ENCODE measurements at regions not wholly inside any gene's neighbourhood (a gene's known extent, or its start where the extent isn't known, plus 50 kb on each side); places are given as distances from the start of the nearest gene placed in this dataset.

DNA sequence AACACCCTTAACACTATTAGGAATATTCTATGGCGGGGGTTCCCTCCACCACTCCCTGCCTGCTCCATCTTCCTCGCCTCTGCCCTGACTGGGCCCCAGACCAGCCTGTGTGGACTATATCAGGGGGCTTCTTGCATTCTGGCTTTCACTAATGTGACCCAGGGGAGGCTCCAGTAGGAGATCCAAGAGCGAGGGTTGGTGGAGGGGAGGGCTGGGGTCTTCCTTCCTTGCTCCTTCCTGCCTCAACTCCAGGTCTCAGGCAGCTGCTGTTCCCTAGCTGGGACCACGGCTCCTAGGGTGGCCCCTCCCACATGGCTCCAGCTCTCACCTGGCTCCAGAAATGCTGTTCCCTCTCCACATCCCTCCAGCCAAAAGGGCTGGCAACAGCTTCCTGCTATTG, 257.4 kb downstream of the MATN1 start:
- Mint-ChIP-seq H3K27me3 (ENCODE audit: insufficient read depth) (no peaks in the 10 kb centered on the region), H3K4me1 (no peaks in the 10 kb centered on the region), H3K9me3 (peaks cover under 1% of the 10 kb centered on the region), H3K27ac (no peak overlapping the region), H3K4me3 (no peak overlapping the region), H3K36me3 (ENCODE audit: low read depth) (no peaks in the 10 kb centered on the region)
- no peaks in the 10 kb centered on the region for H3K9me3 ChIP-seq (ENCODE audit: control insufficient read depth, low read length)
- DNase-seq, result no peak
- 82 to 100% methylated on average over 2 to 4 of the region's 4 CpGs for WGBS, 2 experiments (ENCODE audit: insufficient coverage in 1 of 2, insufficient read length in 1 of 2)
- H3K27me3 ChIP-seq (ENCODE audit: control insufficient read depth, insufficient read depth, low read length, poor library complexity, severe bottlenecking), result no peaks in the 10 kb centered on the region
- no peak for TF ChIP-seq CTCF (conservative IDR thresholded peaks at IDR 0.05)
- H3K4me1 ChIP-seq (ENCODE audit: control insufficient read depth, insufficient read depth, low read length), result no peaks in the 10 kb centered on the region
- no peak overlapping the region for H3K27ac ChIP-seq (ENCODE audit: low read depth, low read length)
- no peaks in the 10 kb centered on the region for H3K36me3 ChIP-seq (ENCODE audit: control insufficient read depth, insufficient read depth, low read length)
- H3K4me3 ChIP-seq (ENCODE audit: low read length), result no peak overlapping the region
- H3K9ac ChIP-seq (ENCODE audit: extremely low read depth, low read length, poor library complexity, severe bottlenecking), result no peak overlapping the region

GRCh38 chr1:30465096-30465495, 258.3 kb downstream of the MATN1 start:
- Mint-ChIP-seq H3K36me3 (ENCODE audit: low read depth) (no peaks in the 10 kb centered on the region), H3K27me3 (ENCODE audit: insufficient read depth) (peaks cover 2% of the 10 kb centered on the region), H3K4me1 (no peaks in the 10 kb centered on the region), H3K9me3 (peaks cover 3% of the 10 kb centered on the region), H3K27ac (no peak overlapping the region), H3K4me3 (no peak overlapping the region)
- DNase-seq, result no peak
- H3K9ac ChIP-seq (ENCODE audit: extremely low read depth, low read length, poor library complexity, severe bottlenecking), result no peak overlapping the region
- H3K4me3 ChIP-seq (ENCODE audit: low read length), result no peak overlapping the region
- no peaks in the 10 kb centered on the region for H3K4me1 ChIP-seq (ENCODE audit: control insufficient read depth, insufficient read depth, low read length)
- no peaks in the 10 kb centered on the region for H3K27me3 ChIP-seq (ENCODE audit: control insufficient read depth, insufficient read depth, low read length, poor library complexity, severe bottlenecking)
- WGBS, 2 experiments (ENCODE audit: insufficient coverage in 1 of 2, insufficient read length in 1 of 2), result 86 to 100% methylated on average over 2 of the region's 2 CpGs
- no peak overlapping the region for H3K27ac ChIP-seq (ENCODE audit: low read depth, low read length)
- H3K9me3 ChIP-seq (ENCODE audit: control insufficient read depth, low read length), result no peaks in the 10 kb centered on the region
- TF ChIP-seq CTCF (conservative IDR thresholded peaks at IDR 0.05), result no peak
- H3K36me3 ChIP-seq (ENCODE audit: control insufficient read depth, insufficient read depth, low read length), result no peaks in the 10 kb centered on the region

DNA sequence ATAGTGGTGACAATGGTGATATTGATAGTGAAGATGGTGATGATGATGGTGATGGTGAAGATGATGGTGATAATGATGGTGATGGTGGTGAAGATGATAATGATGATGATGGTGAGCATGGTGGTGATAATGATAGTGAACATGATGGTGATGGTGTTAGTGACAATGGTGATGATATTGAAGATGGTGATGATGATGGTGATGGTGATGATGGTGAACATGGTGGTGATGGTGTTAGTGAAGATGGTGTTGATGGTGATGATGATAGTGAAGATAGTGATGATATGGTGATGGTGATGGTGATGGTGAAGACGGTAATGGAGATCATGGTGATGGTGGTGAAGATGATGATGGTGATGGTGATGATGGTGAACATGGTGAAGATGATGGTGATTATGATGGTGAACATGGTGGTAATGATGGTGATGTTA, 259.2 kb downstream of the MATN1 start:
- no peak for TF ChIP-seq CTCF (conservative IDR thresholded peaks at IDR 0.05)
- no peaks in the 10 kb centered on the region for H3K27me3 ChIP-seq (ENCODE audit: control insufficient read depth, insufficient read depth, low read length, poor library complexity, severe bottlenecking)
- no peaks in the 10 kb centered on the region for H3K4me1 ChIP-seq (ENCODE audit: control insufficient read depth, insufficient read depth, low read length)
- no peak overlapping the region for H3K9ac ChIP-seq (ENCODE audit: extremely low read depth, low read length, poor library complexity, severe bottlenecking)
- Mint-ChIP-seq H3K27ac (no peak overlapping the region), H3K4me1 (no peaks in the 10 kb centered on the region), H3K27me3 (ENCODE audit: insufficient read depth) (peaks cover 2% of the 10 kb centered on the region), H3K4me3 (no peak overlapping the region), H3K36me3 (ENCODE audit: low read depth) (no peaks in the 10 kb centered on the region), H3K9me3 (peaks cover 11% of the 10 kb centered on the region)
- no peaks in the 10 kb centered on the region for H3K36me3 ChIP-seq (ENCODE audit: control insufficient read depth, insufficient read depth, low read length)
- no peak overlapping the region for H3K4me3 ChIP-seq (ENCODE audit: low read length)
- H3K9me3 ChIP-seq (ENCODE audit: control insufficient read depth, low read length), result no peaks in the 10 kb centered on the region
- DNase-seq, result no peak
- no peak overlapping the region for H3K27ac ChIP-seq (ENCODE audit: low read depth, low read length)
- 98 to 100% methylated on average over 1 of the region's 1 CpG for WGBS, 2 experiments (ENCODE audit: insufficient coverage in 1 of 2, insufficient read length in 1 of 2)

Data from endodermal cell (in vitro differentiated cells).